SK-N-SH (cell line): ENCODE measurements at regions not wholly inside any gene's neighbourhood (a gene's known extent, or its start where the extent isn't known, plus 50 kb on each side); places are given as distances from the start of the nearest gene placed in this dataset.

ENCODE experiments used
- CTCF ChIA-PET: fragments of 300-600, 350-600 bp; formaldehyde crosslinking; extraction: SDS; loops from one replicate; lab custom pipeline; 2021; lab: Yijun Ruan, JAX
- POLR2A ChIA-PET: fragments of 350-600 bp; sonication (Branson Sonifier 250); formaldehyde crosslinking; extraction: SDS; loops from one replicate; lab custom pipeline; 2020; ENCODE audit warnings: antibody characterized with exemption, inconsistent platforms; lab: Yijun Ruan, JAX
- DNase-seq: peaks from one replicate; pipeline ENCODE4 v3.0.0; 2012
- H2AFZ ChIP-seq: fragments of 200-600 bp; sonication (generic); 2 replicates; pipeline ENCODE4 v1.8.1; 2016; ENCODE audit warnings: antibody characterized with exemption, mild to moderate bottlenecking, low read depth
- H3F3A ChIP-seq: fragments of 200-600 bp; sonication (generic); replicated peaks from 2 replicates; pipeline ENCODE3; 2016; ENCODE audit warnings: antibody characterized with exemption, mild to moderate bottlenecking; ENCODE audit not compliant: insufficient read depth
- H3K27ac ChIP-seq, 2 experiments: fragments of 200-500 bp in 1 of 2; fragments of 200-600 bp in 1 of 2; sonication (Bioruptor generic) in 1 of 2; sonication (generic), shearing (Covaris generic) in 1 of 2; 2 replicates each; pipeline versions ENCODE4 v1.5.1 to v1.6.1; 2014 to 2016; ENCODE audit warnings: low read depth in 2 of 2, inconsistent platforms in 1 of 2, low read length in 1 of 2, mild to moderate bottlenecking in 1 of 2, mixed read lengths in 1 of 2
- H3K27me3 ChIP-seq: fragments of 200-600 bp; sonication (generic), shearing (Covaris generic); 2 replicates; pipeline ENCODE4 v1.6.1; 2016; ENCODE audit warnings: mixed run types; ENCODE audit not compliant: insufficient read depth
- H3K36me3 ChIP-seq, 2 experiments: fragments of 200-500 bp in 1 of 2; fragments of 200-600 bp in 1 of 2; sonication (Bioruptor generic) in 1 of 2; sonication (generic) in 1 of 2; replicated peaks in 1 of 2; 2 replicates each; pipeline versions ENCODE3 to v1.5.1; 2014 to 2016; ENCODE audit warnings: low read length in 1 of 2, mild to moderate bottlenecking in 1 of 2; ENCODE audit not compliant: insufficient read depth in 2 of 2, control insufficient read depth in 1 of 2
- H3K4me1 ChIP-seq, 2 experiments: fragments of 200-500 bp in 1 of 2; fragments of 200-600 bp in 1 of 2; sonication (Bioruptor generic) in 1 of 2; sonication (generic), shearing (Covaris generic) in 1 of 2; 2 replicates each; pipeline versions ENCODE4 v1.5.1 to v1.6.1; 2014 to 2016; ENCODE audit warnings: low read depth in 1 of 2, low read length in 1 of 2, mixed run types in 1 of 2; ENCODE audit not compliant: insufficient read depth in 2 of 2, control insufficient read depth in 1 of 2
- H3K4me2 ChIP-seq: fragments of 200-600 bp; sonication (generic), shearing (Covaris generic); 2 replicates; pipeline ENCODE4 v1.6.1; 2017; ENCODE audit warnings: mixed run types
- H3K4me3 ChIP-seq, 2 experiments: fragments of 200-500 bp in 1 of 2; fragments of 200-600 bp in 1 of 2; sonication (Bioruptor generic) in 1 of 2; sonication (generic), shearing (Covaris generic) in 1 of 2; 2 replicates each; pipeline versions ENCODE4 v1.5.1 to v1.8.1; 2014 to 2016; ENCODE audit warnings: low read depth in 2 of 2, inconsistent platforms in 1 of 2, low read length in 1 of 2, mild to moderate bottlenecking in 1 of 2, mixed read lengths in 1 of 2, moderate library complexity in 1 of 2
- H3K79me2 ChIP-seq: fragments of 200-600 bp; sonication (generic); 2 replicates; pipeline ENCODE4 v1.8.1; 2017; ENCODE audit warnings: mild to moderate bottlenecking; ENCODE audit not compliant: insufficient read depth
- H3K9ac ChIP-seq: fragments of 200-600 bp; sonication (generic); 2 replicates; pipeline ENCODE4 v1.6.1; 2017; ENCODE audit warnings: mixed run types
- H3K9me2 ChIP-seq: fragments of 200-600 bp; sonication (generic); 2 replicates; pipeline ENCODE4 v1.6.1; 2017; ENCODE audit warnings: mixed run types
- H3K9me3 ChIP-seq: fragments of 200-600 bp; sonication (generic); 2 replicates; pipeline ENCODE4 v1.6.1; 2017; ENCODE audit warnings: mixed run types, mild to moderate bottlenecking, moderate library complexity
- H4K20me1 ChIP-seq: fragments of 200-600 bp; sonication (generic); 2 replicates; pipeline ENCODE4 v1.6.1; 2017; ENCODE audit warnings: mild to moderate bottlenecking, mixed run types; ENCODE audit not compliant: insufficient read depth
- ELF1 ChIP-seq: IDR thresholded peaks from 2 replicates; pipeline ENCODE4 v1.4.0; 2012
- EP300 ChIP-seq, 2 experiments: IDR thresholded peaks; 2 replicates each; pipeline versions ENCODE4 v1.4.0 to v1.6.1; 2012; ENCODE audit warnings: borderline replicate concordance in 1 of 2, low read depth in 1 of 2, low read length in 1 of 2
- EZH2phosphoT487 ChIP-seq: fragments of 200-600 bp; sonication (generic); IDR thresholded peaks from 2 replicates; pipeline ENCODE4 v1.6.1; 2017; ENCODE audit warnings: low read depth, mixed run types, mild to moderate bottlenecking, antibody characterized with exemption, moderate library complexity, borderline replicate concordance
- FOXJ3 ChIP-seq: sonication (generic); formaldehyde crosslinking; IDR thresholded peaks from 2 replicates; pipeline ENCODE4 v1.5.1; 2020; ENCODE audit warnings: mild to moderate bottlenecking, missing genetic modification reagents
- FOXM1 ChIP-seq: IDR thresholded peaks from 2 replicates; pipeline ENCODE4 v1.4.0; 2012; ENCODE audit warnings: low read depth, mild to moderate bottlenecking
- GABPA ChIP-seq: IDR thresholded peaks from 2 replicates; pipeline ENCODE4 v1.4.0; 2012; ENCODE audit warnings: low read depth, mild to moderate bottlenecking
- IRF3 ChIP-seq: fragments of 150-350 bp; IDR thresholded peaks from 2 replicates; pipeline ENCODE4 v1.6.1; 2016; ENCODE audit warnings: mild to moderate bottlenecking, low read depth, low read length
- JUND ChIP-seq: IDR thresholded peaks from 2 replicates; pipeline ENCODE4 v1.4.0; 2012
- MAX ChIP-seq: IDR thresholded peaks from 2 replicates; pipeline ENCODE4 v1.4.0; 2012; ENCODE audit warnings: low read depth
- MXI1 ChIP-seq: IDR thresholded peaks from 2 replicates; pipeline ENCODE4 v1.6.1; 2012; ENCODE audit warnings: mild to moderate bottlenecking, low read depth, low read length, improper control_type of control experiment
- NRF1 ChIP-seq: IDR thresholded peaks from 2 replicates; pipeline ENCODE4 v1.6.1; 2012; ENCODE audit warnings: low read depth, mild to moderate bottlenecking, low read length
- RAD21 ChIP-seq: IDR thresholded peaks from 2 replicates; pipeline ENCODE4 v1.6.1; 2012; ENCODE audit warnings: mild to moderate bottlenecking, low read length
- RCOR1 ChIP-seq: fragments of 150-350 bp; IDR thresholded peaks from 2 replicates; pipeline ENCODE4 v1.6.1; 2017; ENCODE audit warnings: antibody characterized with exemption, low read length
- RFX5 ChIP-seq: IDR thresholded peaks from 2 replicates; pipeline ENCODE4 v1.6.1; 2012; ENCODE audit warnings: mild to moderate bottlenecking, improper control_type of control experiment, low read length
- SIN3A ChIP-seq: IDR thresholded peaks from 2 replicates; pipeline ENCODE4 v1.6.1; 2012; ENCODE audit warnings: low read depth, mild to moderate bottlenecking, low read length, moderate library complexity, borderline replicate concordance
- SMC3 ChIP-seq: IDR thresholded peaks from 2 replicates; pipeline ENCODE4 v1.6.1; 2012; ENCODE audit warnings: low read depth, low read length, improper control_type of control experiment
- TAF1 ChIP-seq: IDR thresholded peaks from 2 replicates; pipeline ENCODE4 v1.6.1; 2012; ENCODE audit warnings: low read depth, mild to moderate bottlenecking, low read length, moderate library complexity, borderline replicate concordance
- TCF12 ChIP-seq: IDR thresholded peaks from 2 replicates; pipeline ENCODE4 v1.4.0; 2012
- TEAD4 ChIP-seq: IDR thresholded peaks from 2 replicates; pipeline ENCODE4 v1.4.0; 2012; ENCODE audit warnings: mild to moderate bottlenecking, borderline replicate concordance; ENCODE audit not compliant: insufficient read depth
- USF1 ChIP-seq: IDR thresholded peaks from 2 replicates; pipeline ENCODE4 v1.4.0; 2012; ENCODE audit warnings: low read depth, borderline replicate concordance
- YY1 ChIP-seq: IDR thresholded peaks from 2 replicates; pipeline ENCODE4 v1.4.0; 2012; ENCODE audit warnings: low read depth, mild to moderate bottlenecking
- WGBS: methylation state at CpG from one replicate; pipeline ENCODE4 v1.1.6; 2017; ENCODE audit warnings: low lambda C conversion rate; 5-methylcytosine and 5-hydroxymethylcytosine counted together
- TF ChIP-seq, protein P1 (sequence below): fragments of 200-600 bp; sonication (generic); IDR thresholded peaks from 2 replicates; pipeline ENCODE4 v1.6.1; 2017; ENCODE audit warnings: antibody characterized with exemption, mild to moderate bottlenecking, moderate library complexity

- TF ChIP-seq EZH2phosphoT487 (no peak), TEAD4 (no peak), MAX (no peak), RAD21 (no peak)
Observed at GRCh38 chr12:116403546-116403945, 126.1 kb upstream of the MED13L start (continued).

GRCh38 chr12:116404247-116404646 lies 126.8 kb upstream of the MED13L start:
- no peaks in the 10 kb centered on the region for H3F3A ChIP-seq
- no peak overlapping the region for H3K4me2 ChIP-seq
- CTCF ChIA-PET = no interaction called here
- H4K20me1 ChIP-seq = no peaks in the 10 kb centered on the region
- H3K4me1 ChIP-seq = no peaks in the 10 kb centered on the region; a peak in 1 of 4 replicates
- H3K27me3 ChIP-seq = no peaks in the 10 kb centered on the region
- no peak for TF ChIP-seq YY1
- TF ChIP-seq SIN3A = no peak
- no peak for TF ChIP-seq EZH2phosphoT487
- no peak for TF ChIP-seq RAD21
- no peak for TF ChIP-seq USF1
- TF ChIP-seq EP300 (IDR thresholded peaks at IDR 0.05; ENCODE audit: borderline replicate concordance in 1 of 2, low read depth in 1 of 2, low read length in 1 of 2) = no peak
- no peak for TF ChIP-seq NRF1
- TF ChIP-seq RFX5 = no peak
- TF ChIP-seq TAF1 = no peak
- TF ChIP-seq JUND = no peak
- no peak for TF ChIP-seq IRF3
- TF ChIP-seq, all 33 proteins: peak for 0
- H3K9me2 ChIP-seq = no peaks in the 10 kb centered on the region
- no peak overlapping the region for H2AFZ ChIP-seq
- peaks cover 0 to 36% of the 10 kb centered on the region in 2 experiments for H3K36me3 ChIP-seq
- no peaks in the 10 kb centered on the region for H3K9me3 ChIP-seq
- 95% methylated on average over 14 of the region's 14 CpGs for WGBS
- POLR2A ChIA-PET = no interaction called here
- H3K79me2 ChIP-seq = no peaks in the 10 kb centered on the region
- no peak overlapping the region for H3K27ac ChIP-seq
- H3K4me3 ChIP-seq = no peak overlapping the region
- DNase-seq = no peak
- H3K9ac ChIP-seq = no peak overlapping the region

DNA sequence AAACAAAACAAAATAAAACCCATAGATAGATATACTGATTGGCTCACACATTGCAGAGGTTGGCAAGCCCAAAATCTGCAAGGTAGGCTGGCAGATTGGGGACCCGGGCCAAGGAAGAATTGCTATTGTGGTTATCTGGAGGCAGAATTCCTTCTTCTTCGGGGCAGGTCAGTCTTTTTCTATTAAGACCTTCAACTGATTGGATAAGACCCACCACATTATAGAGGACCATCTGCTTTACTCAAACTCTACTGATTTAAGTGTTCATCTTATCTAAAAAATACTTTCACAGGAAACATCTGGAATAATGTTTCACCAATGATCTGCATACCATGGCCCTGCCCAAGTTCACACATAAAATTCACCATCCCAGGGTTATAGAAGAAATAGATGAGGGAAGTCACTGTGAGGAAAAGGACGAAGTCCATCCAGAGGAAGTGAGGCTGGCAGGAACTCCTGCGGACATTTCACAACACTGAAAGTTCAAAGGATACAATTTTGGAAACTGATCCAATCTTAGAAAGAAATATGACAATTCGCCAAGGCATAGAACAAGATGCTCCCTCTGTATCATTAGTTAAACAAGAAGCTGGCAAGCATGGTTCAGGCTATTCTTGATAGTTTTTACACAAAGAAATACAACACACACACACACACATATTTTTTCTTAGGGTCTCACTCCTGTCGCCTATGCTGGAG lies 127.6 kb upstream of the MED13L start:
- no peaks in the 10 kb centered on the region for H3K9me3 ChIP-seq
- H4K20me1 ChIP-seq = no peaks in the 10 kb centered on the region
- CTCF ChIA-PET = no interaction called here
- TF ChIP-seq SMC3 (no peak), RCOR1 (no peak), RFX5 (no peak), NRF1 (no peak), MXI1 (no peak), GABPA (no peak), FOXM1 (no peak), TAF1 (no peak), USF1 (no peak), JUND (no peak), TCF12 (no peak), ELF1 (no peak), RAD21 (no peak), FOXJ3 (no peak)
- TF ChIP-seq, protein P1, sequence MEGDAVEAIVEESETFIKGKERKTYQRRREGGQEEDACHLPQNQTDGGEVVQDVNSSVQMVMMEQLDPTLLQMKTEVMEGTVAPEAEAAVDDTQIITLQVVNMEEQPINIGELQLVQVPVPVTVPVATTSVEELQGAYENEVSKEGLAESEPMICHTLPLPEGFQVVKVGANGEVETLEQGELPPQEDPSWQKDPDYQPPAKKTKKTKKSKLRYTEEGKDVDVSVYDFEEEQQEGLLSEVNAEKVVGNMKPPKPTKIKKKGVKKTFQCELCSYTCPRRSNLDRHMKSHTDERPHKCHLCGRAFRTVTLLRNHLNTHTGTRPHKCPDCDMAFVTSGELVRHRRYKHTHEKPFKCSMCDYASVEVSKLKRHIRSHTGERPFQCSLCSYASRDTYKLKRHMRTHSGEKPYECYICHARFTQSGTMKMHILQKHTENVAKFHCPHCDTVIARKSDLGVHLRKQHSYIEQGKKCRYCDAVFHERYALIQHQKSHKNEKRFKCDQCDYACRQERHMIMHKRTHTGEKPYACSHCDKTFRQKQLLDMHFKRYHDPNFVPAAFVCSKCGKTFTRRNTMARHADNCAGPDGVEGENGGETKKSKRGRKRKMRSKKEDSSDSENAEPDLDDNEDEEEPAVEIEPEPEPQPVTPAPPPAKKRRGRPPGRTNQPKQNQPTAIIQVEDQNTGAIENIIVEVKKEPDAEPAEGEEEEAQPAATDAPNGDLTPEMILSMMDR = no peak

More for the DNA sequence above, 127.6 kb upstream of the MED13L start:
- H3K4me2 ChIP-seq = no peak overlapping the region
- H3K4me1 ChIP-seq = no peaks in the 10 kb centered on the region; a peak in 1 of 4 replicates
- no peaks in the 10 kb centered on the region for H3F3A ChIP-seq
- no peak overlapping the region for H3K27ac ChIP-seq
- H3K79me2 ChIP-seq = no peaks in the 10 kb centered on the region
- no peak for DNase-seq
- 86% methylated on average over 6 of the region's 6 CpGs for WGBS
- no peak overlapping the region for H2AFZ ChIP-seq
- POLR2A ChIA-PET = no interaction called here
- peaks cover 0 to 28% of the 10 kb centered on the region in 2 experiments for H3K36me3 ChIP-seq
- H3K9me2 ChIP-seq = no peaks in the 10 kb centered on the region
- no peak overlapping the region for H3K9ac ChIP-seq
- no peak overlapping the region for H3K4me3 ChIP-seq
- H3K27me3 ChIP-seq = no peaks in the 10 kb centered on the region
